NCI-H526 (cell line): ENCODE measurements at regions not wholly inside any gene's neighbourhood (a gene's known extent, or its start where the extent isn't known, plus 50 kb on each side); places are given as distances from the start of the nearest gene placed in this dataset.
A peak's percentile ranks its signal among the peaks of the same experiment; 100 is the strongest.
"Not testable (repeated sequence)": the region's sequence is repeated elsewhere in the genome, so short reads cannot be mapped to it uniquely, and the experiment has no call there.

Source experiments
- DNase-seq, 2 experiments: peaks; one replicate each; lab custom pipeline; 2025; lab: John Stamatoyannopoulos, UW

GRCh38 chr14:26304056-26304455, 293.8 kb downstream of the NOVA1 start:
- DNase-seq, result no peak

- no peak for DNase-seq
Observed at GRCh38 chr14:26293909-26294308, 303.9 kb downstream of the NOVA1 start.

- DNase-seq, result no peak
Observed at GRCh38 chr14:26289891-26290486, 307.8 kb downstream of the NOVA1 start.

GRCh38 chr14:26286913-26287205, 311.0 kb downstream of the NOVA1 start:
- DNase-seq, result no peak

- no peak for DNase-seq
Observed at GRCh38 chr14:26286081-26286912, 311.5 kb downstream of the NOVA1 start.

- no peak for DNase-seq
Observed at GRCh38 chr14:26282578-26282977, 315.3 kb downstream of the NOVA1 start.

- not testable (repeated sequence) for DNase-seq
Observed at GRCh38 chr14:26282011-26282410, 315.8 kb downstream of the NOVA1 start.

- DNase-seq, result no peak
Observed at GRCh38 chr14:26281280-26281998, 316.4 kb downstream of the NOVA1 start.

GRCh38 chr14:26276757-26277156, 321.1 kb downstream of the NOVA1 start:
- peak in 1 of 2 experiments; percentile 60 for DNase-seq

- peak in 1 of 2 experiments; percentile 25 for DNase-seq
Observed at GRCh38 chr14:26265170-26265685, 332.6 kb downstream of the NOVA1 start.

- no peak for DNase-seq
Observed at GRCh38 chr14:26261368-26262122, 336.3 kb downstream of the NOVA1 start.

GRCh38 chr14:26255213-26255612, 342.6 kb downstream of the NOVA1 start:
- peak in 1 of 2 experiments; percentile 36 for DNase-seq

- no peak for DNase-seq
Observed at GRCh38 chr14:26252176-26252575, 345.7 kb downstream of the NOVA1 start.

- no peak for DNase-seq
Observed at GRCh38 chr14:26233118-26233517, 364.7 kb downstream of the NOVA1 start.

- DNase-seq, result no peak
Observed at GRCh38 chr14:26218861-26219260, 379.0 kb downstream of the NOVA1 start.

GRCh38 chr14:26217778-26218177, 380.1 kb downstream of the NOVA1 start:
- DNase-seq, result no peak

GRCh38 chr14:26216786-26217185, 381.0 kb downstream of the NOVA1 start:
- DNase-seq, result no peak

- DNase-seq, result no peak
Observed at GRCh38 chr14:26213846-26214575, 383.8 kb downstream of the NOVA1 start.

GRCh38 chr14:26209699-26210098, 388.1 kb downstream of the NOVA1 start:
- no peak for DNase-seq

GRCh38 chr14:26206640-26207039, 391.2 kb downstream of the NOVA1 start:
- DNase-seq, result no peak

GRCh38 chr14:26204728-26205479, 392.9 kb downstream of the NOVA1 start:
- DNase-seq, result no peak
